HCT116 (cell line): ENCODE measurements at regions not wholly inside any gene's neighbourhood (a gene's known extent, or its start where the extent isn't known, plus 50 kb on each side); places are given as distances from the start of the nearest gene placed in this dataset.

Experiments
- EGR1 ChIP-seq: IDR thresholded peaks from 2 replicates; pipeline ENCODE4 v1.6.1; 2012; ENCODE audit warnings: low read depth
- POLR2A ChIP-seq: IDR thresholded peaks from 2 replicates; pipeline ENCODE4 v1.7.0; 2011; ENCODE audit warnings: borderline replicate concordance; ENCODE audit not compliant: insufficient read depth, insufficient read length; ENCODE audit errors: extremely low read depth
- YY1 ChIP-seq: IDR thresholded peaks from 2 replicates; pipeline ENCODE4 v1.6.1; 2011; ENCODE audit warnings: low read length, low read depth, moderate library complexity, mild to moderate bottlenecking; ENCODE audit not compliant: insufficient replicate concordance; ENCODE audit errors: extremely low read depth
- TF ChIP-seq, protein P1 (sequence below), 3 experiments: fragments of 200-600 bp in 1 of 3; sonication (generic) in 1 of 3; IDR thresholded peaks in 2 of 3; conservative IDR thresholded peaks in 1 of 3; 2 replicates each; pipeline ENCODE4 v1.5.1; 2012 to 2017; ENCODE audit warnings: low read depth in 2 of 3, low read length in 2 of 3, antibody characterized with exemption in 1 of 3, borderline replicate concordance in 1 of 3, control low read depth in 1 of 3, mild to moderate bottlenecking in 1 of 3, mixed read lengths in 1 of 3, mixed run types in 1 of 3, moderate library complexity in 1 of 3; ENCODE audit not compliant: insufficient read depth in 1 of 3
- TF ChIP-seq, protein P2 (sequence below): IDR thresholded peaks from 2 replicates; pipeline ENCODE4 v1.6.1; 2012; ENCODE audit warnings: low read depth

DNA sequence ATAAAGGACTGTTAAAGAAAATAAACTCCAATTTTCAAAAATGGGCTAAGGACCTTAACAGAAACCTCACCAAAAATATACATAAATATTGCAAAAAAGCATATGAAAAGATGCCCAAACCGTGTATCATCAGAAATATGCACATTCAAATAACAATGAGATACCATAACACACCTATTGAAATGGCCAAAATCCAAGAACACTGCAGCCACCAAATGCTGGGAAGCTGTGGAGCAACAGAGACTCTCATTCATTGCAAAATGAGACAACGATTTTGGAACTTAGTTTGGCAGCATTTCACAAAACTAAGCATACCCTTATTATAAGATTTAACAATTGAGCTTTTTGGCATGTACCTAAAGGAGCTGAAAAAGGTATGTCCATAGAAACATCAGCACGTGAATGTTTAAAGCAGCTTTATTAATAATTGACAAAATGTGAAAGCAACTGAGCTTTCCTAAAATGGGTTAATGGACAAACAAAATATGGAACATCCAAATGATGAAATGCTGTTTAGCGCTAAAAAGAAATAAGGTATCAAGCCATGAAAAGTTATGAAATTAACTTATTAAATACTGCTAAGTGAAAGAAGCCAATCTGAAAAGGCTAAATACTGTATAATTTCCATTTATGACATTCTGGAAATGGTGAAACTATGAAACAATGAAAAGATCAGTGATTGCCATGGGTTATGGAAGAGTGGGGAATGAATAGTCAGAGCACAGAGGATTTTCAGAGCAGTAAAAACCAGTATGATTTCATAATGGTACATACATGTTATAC lies 592.6 kb upstream of the ADGRB3 start:
- no peak for TF ChIP-seq POLR2A
- no peak for TF ChIP-seq EGR1
- TF ChIP-seq, protein P1, sequence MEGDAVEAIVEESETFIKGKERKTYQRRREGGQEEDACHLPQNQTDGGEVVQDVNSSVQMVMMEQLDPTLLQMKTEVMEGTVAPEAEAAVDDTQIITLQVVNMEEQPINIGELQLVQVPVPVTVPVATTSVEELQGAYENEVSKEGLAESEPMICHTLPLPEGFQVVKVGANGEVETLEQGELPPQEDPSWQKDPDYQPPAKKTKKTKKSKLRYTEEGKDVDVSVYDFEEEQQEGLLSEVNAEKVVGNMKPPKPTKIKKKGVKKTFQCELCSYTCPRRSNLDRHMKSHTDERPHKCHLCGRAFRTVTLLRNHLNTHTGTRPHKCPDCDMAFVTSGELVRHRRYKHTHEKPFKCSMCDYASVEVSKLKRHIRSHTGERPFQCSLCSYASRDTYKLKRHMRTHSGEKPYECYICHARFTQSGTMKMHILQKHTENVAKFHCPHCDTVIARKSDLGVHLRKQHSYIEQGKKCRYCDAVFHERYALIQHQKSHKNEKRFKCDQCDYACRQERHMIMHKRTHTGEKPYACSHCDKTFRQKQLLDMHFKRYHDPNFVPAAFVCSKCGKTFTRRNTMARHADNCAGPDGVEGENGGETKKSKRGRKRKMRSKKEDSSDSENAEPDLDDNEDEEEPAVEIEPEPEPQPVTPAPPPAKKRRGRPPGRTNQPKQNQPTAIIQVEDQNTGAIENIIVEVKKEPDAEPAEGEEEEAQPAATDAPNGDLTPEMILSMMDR (IDR thresholded peaks at IDR 0.05 in 2 of 3, conservative IDR thresholded peaks at IDR 0.05 in 1 of 3; ENCODE audit: borderline replicate concordance in 1 of 3, insufficient read depth in 1 of 3, low read depth in 2 of 3, low read length in 2 of 3): no peak
- TF ChIP-seq YY1: no peak
- TF ChIP-seq, protein P2, sequence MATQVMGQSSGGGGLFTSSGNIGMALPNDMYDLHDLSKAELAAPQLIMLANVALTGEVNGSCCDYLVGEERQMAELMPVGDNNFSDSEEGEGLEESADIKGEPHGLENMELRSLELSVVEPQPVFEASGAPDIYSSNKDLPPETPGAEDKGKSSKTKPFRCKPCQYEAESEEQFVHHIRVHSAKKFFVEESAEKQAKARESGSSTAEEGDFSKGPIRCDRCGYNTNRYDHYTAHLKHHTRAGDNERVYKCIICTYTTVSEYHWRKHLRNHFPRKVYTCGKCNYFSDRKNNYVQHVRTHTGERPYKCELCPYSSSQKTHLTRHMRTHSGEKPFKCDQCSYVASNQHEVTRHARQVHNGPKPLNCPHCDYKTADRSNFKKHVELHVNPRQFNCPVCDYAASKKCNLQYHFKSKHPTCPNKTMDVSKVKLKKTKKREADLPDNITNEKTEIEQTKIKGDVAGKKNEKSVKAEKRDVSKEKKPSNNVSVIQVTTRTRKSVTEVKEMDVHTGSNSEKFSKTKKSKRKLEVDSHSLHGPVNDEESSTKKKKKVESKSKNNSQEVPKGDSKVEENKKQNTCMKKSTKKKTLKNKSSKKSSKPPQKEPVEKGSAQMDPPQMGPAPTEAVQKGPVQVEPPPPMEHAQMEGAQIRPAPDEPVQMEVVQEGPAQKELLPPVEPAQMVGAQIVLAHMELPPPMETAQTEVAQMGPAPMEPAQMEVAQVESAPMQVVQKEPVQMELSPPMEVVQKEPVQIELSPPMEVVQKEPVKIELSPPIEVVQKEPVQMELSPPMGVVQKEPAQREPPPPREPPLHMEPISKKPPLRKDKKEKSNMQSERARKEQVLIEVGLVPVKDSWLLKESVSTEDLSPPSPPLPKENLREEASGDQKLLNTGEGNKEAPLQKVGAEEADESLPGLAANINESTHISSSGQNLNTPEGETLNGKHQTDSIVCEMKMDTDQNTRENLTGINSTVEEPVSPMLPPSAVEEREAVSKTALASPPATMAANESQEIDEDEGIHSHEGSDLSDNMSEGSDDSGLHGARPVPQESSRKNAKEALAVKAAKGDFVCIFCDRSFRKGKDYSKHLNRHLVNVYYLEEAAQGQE: no peak
